ENCODE measurements at regions not wholly inside any gene's neighbourhood (a gene's known extent, or its start where the extent isn't known, plus 50 kb on each side); places are given as distances from the start of the nearest gene placed in this dataset.

DNA sequence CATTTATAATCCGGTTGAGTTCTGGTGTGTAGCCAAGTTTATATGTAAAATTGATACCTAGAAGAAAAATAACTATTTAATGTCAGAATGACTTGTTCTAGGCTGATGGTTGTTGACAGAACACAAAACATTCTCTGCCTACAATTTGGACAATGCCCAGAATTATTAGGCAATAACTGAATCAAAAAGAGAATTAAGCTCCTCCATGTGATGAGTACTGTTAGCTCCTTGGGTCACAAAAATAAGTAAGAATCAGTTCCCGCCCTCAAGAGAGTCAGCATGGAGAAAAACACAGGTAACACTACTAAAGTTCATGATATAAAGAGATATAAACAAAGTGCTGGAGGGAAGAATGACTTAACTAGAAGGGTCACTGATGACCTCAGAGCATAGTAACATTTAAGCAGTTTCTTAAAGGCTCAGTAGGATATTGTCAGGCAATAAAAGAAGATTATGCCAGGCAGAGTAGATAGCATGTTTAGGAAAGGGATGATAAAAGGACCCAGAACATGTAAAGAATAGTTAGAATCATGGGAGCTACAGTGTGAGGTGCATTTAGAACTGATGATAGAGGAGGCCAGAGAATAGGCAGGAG is 200.5 kb upstream of the ACTBL2 start:
- Histone ChIP-seq H3K27me3 (ENCODE audit: control insufficient read depth, insufficient read depth, low read length) (no peaks in the 10 kb centered on the region), H3K4me3 (ENCODE audit: low read depth, low read length) (no peak overlapping the region)
- no peak for DNase-seq (ENCODE audit: low read depth)

DNA sequence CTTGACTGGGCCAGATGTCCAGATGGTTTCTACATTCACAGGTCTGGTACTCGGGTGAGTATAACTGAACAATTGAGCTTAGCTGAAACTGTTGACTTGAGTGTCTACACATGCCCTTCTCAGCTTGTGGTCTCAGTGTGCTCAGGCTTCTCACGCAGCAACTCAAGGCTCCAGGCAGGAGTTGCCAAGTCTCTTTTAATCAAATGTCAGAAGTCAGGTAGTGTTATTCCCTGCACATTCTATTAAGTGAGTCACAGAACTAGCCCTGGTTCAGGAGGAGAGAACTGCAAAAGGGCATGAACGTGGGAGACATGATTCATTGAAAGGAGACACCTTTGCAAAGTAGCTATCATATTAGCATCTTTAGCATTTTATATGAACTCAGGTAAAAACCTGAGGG is 199.3 kb upstream of the ACTBL2 start:
- TF ChIP-seq CTCF (IDR thresholded peaks at IDR 0.05; ENCODE audit: insufficient read depth, low read length, poor library complexity, severe bottlenecking), result no peak
- no peak for DNase-seq (ENCODE audit: low read depth)

More for the DNA sequence above, 200.5 kb upstream of the ACTBL2 start:
- no peaks in the 10 kb centered on the region for H3K36me3 ChIP-seq (ENCODE audit: control insufficient read depth, insufficient read depth, low read length)
- no peak for TF ChIP-seq CTCF (IDR thresholded peaks at IDR 0.05; ENCODE audit: insufficient read depth, low read length, poor library complexity, severe bottlenecking)

DNA sequence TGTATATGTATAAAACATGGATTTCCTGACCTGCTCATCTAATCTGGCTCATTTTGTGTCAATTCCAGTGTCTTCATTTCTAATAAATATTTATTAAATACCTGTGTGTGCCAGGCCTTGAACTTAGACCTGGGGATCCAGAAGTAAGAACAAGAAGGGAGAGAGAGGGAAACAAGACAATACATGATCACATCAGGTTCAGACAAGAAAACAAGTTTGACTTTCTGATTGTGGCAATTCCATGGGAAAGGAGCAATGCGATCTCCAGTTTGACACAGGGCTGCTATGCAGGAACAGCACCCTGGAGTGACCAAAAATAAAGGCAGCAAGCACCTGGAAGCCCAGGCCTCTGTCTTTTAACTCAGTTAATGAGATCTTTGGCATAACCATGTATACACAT is 198.1 kb upstream of the ACTBL2 start:
- no peak overlapping the region for H3K4me3 ChIP-seq (ENCODE audit: low read depth, low read length)
- no peak for DNase-seq (ENCODE audit: low read depth)
- H3K27me3 ChIP-seq (ENCODE audit: control insufficient read depth, insufficient read depth, low read length), result no peaks in the 10 kb centered on the region
- no peaks in the 10 kb centered on the region for H3K36me3 ChIP-seq (ENCODE audit: control insufficient read depth, insufficient read depth, low read length)
- TF ChIP-seq CTCF (IDR thresholded peaks at IDR 0.05; ENCODE audit: insufficient read depth, low read length, poor library complexity, severe bottlenecking), result no peak

More for the DNA sequence above, 199.3 kb upstream of the ACTBL2 start:
- Histone ChIP-seq H3K36me3 (ENCODE audit: control insufficient read depth, insufficient read depth, low read length) (no peaks in the 10 kb centered on the region), H3K27me3 (ENCODE audit: control insufficient read depth, insufficient read depth, low read length) (no peaks in the 10 kb centered on the region), H3K4me3 (ENCODE audit: low read depth, low read length) (no peak overlapping the region)

DNA sequence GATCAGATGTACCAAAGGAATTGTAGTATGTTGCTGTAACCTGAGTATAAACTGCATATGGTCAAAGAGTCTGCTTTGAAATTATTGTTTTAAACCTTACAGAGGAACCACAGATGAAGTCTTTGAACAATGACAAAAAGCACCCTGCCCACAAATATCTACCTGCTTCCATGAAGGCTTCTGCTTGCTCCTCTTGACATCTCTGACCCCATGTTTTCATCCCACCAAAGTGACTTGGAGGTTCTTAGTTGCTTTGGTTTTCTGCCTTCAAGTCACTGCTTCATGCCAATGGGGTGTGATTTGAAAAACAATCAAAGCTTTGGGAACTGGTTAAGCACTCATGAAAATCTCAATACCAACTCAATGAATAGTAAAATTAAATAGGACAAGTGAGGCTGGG is 194.6 kb upstream of the ACTBL2 start:
- Histone ChIP-seq H3K4me3 (ENCODE audit: low read depth, low read length) (no peak overlapping the region), H3K36me3 (ENCODE audit: control insufficient read depth, insufficient read depth, low read length) (no peaks in the 10 kb centered on the region), H3K27me3 (ENCODE audit: control insufficient read depth, insufficient read depth, low read length) (no peaks in the 10 kb centered on the region)
- TF ChIP-seq CTCF (IDR thresholded peaks at IDR 0.05; ENCODE audit: insufficient read depth, low read length, poor library complexity, severe bottlenecking), result no peak
- no peak for DNase-seq (ENCODE audit: low read depth)

DNA sequence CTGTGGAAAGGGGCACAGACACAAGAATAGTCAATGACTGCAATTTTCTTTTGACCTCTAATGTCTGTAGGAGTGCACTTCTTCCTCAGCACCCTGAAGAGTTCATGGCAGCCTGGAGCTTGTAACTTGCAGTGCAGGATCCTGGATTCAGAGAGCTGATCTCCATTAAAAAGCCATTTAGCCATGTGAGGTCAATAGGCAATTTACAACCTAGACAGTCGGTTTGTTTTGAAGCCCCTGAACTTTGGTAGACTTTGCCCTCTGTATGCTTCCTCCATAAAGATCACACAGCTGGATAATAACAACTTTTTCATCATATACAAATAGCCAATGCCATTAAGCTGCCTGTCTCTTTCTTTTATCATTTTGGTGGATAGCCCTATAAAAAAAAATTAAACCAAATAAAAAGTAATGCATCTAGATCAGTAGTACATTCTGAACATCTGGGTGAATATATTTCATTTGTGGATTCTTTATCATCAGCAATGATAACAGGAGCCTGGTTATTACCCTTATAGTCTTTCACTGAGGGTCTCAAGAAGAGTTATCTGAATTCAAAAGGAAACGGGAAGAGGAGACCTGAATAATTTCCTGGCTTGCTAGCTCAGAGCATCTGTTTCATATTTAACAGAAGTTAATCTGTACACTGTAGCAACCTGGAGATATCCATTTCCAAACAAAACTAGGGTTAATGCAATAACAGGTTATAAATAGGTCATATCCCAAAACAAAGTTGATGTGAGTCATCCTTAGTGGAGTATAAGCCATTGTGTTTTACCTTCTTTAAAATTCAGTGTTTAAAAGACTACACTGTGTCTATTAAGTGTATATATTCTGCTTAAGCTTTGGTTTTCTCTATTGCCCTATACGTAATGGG is 193.8 kb upstream of the ACTBL2 start:
- no peak for TF ChIP-seq CTCF (IDR thresholded peaks at IDR 0.05; ENCODE audit: insufficient read depth, low read length, poor library complexity, severe bottlenecking)
- Histone ChIP-seq H3K4me3 (ENCODE audit: low read depth, low read length) (no peak overlapping the region), H3K27me3 (ENCODE audit: control insufficient read depth, insufficient read depth, low read length) (no peaks in the 10 kb centered on the region), H3K36me3 (ENCODE audit: control insufficient read depth, insufficient read depth, low read length) (no peaks in the 10 kb centered on the region)
- no peak for DNase-seq (ENCODE audit: low read depth)
